Activated T-helper 1 cell treated with Interleukin-2 at 50 U/mL for 16 hours (primary cell): ENCODE measurements at regions not wholly inside any gene's neighbourhood (a gene's known extent, or its start where the extent isn't known, plus 50 kb on each side); places are given as distances from the start of the nearest gene placed in this dataset.

Experiments used
- DNase-seq: peaks from one replicate; pipeline ENCODE4 v3.0.0-alpha.2; 2020; ENCODE audit warnings: low read depth

- no peak for DNase-seq
Observed at GRCh38 chr3:31050296-31050695, 155.8 kb upstream of the GADL1 start.

GRCh38 chr3:31051226-31051625 is 156.8 kb upstream of the GADL1 start:
- DNase-seq = no peak

GRCh38 chr3:31053299-31053698 is 158.8 kb upstream of the GADL1 start:
- no peak for DNase-seq

GRCh38 chr3:31054032-31054431 is 159.6 kb upstream of the GADL1 start:
- DNase-seq = no peak

GRCh38 chr3:31055757-31056156 is 161.3 kb upstream of the GADL1 start:
- no peak for DNase-seq

- no peak for DNase-seq
Observed at GRCh38 chr3:31057891-31058290, 163.4 kb upstream of the GADL1 start.

- DNase-seq = no peak
Observed at GRCh38 chr3:31064021-31064420, 169.6 kb upstream of the GADL1 start.

GRCh38 chr3:31065765-31066164 is 171.3 kb upstream of the GADL1 start:
- DNase-seq = no peak

- no peak for DNase-seq
Observed at GRCh38 chr3:31067004-31067403, 172.5 kb upstream of the GADL1 start.

GRCh38 chr3:31075471-31075870 is 181.0 kb upstream of the GADL1 start:
- DNase-seq = no peak

GRCh38 chr3:31075876-31076275 is 181.4 kb upstream of the GADL1 start:
- DNase-seq = no peak

GRCh38 chr3:31077021-31077601 is 182.7 kb upstream of the GADL1 start:
- no peak for DNase-seq

- no peak for DNase-seq
Observed at GRCh38 chr3:31077826-31078225, 183.4 kb upstream of the GADL1 start.

GRCh38 chr3:31079689-31080088 is 185.2 kb upstream of the GADL1 start:
- no peak for DNase-seq

GRCh38 chr3:31081018-31081662 is 186.7 kb upstream of the GADL1 start:
- DNase-seq = no peak

GRCh38 chr3:31086148-31086547 is 191.7 kb upstream of the GADL1 start:
- DNase-seq = no peak

GRCh38 chr3:31086698-31087097 is 192.2 kb upstream of the GADL1 start:
- DNase-seq = no peak

GRCh38 chr3:31091748-31092147 is 197.3 kb upstream of the GADL1 start:
- no peak for DNase-seq

GRCh38 chr3:31092748-31093589 is 198.5 kb upstream of the GADL1 start:
- no peak for DNase-seq

GRCh38 chr3:31093606-31094005 is 199.1 kb upstream of the GADL1 start:
- DNase-seq = no peak

GRCh38 chr3:31094048-31094447 is 199.6 kb upstream of the GADL1 start:
- no peak for DNase-seq

- DNase-seq = no peak
Observed at GRCh38 chr3:31095255-31095654, 200.8 kb upstream of the GADL1 start.

GRCh38 chr3:31096661-31097395 is 202.4 kb upstream of the GADL1 start:
- no peak for DNase-seq
